ENCODE measurements at regions not wholly inside any gene's neighbourhood (a gene's known extent, or its start where the extent isn't known, plus 50 kb on each side); places are given as distances from the start of the nearest gene placed in this dataset.

GRCh38 chr9:121550041-121550440, 50.4 kb upstream of the GGTA1 start:
- no peak for TF ChIP-seq CTCF (IDR thresholded peaks at IDR 0.05)
- no peak for TF ChIP-seq POLR2A (IDR thresholded peaks at IDR 0.05)
